ENCODE measurements at regions not wholly inside any gene's neighbourhood (a gene's known extent, or its start where the extent isn't known, plus 50 kb on each side); places are given as distances from the start of the nearest gene placed in this dataset.

- no peak overlapping the region for H3K9ac ChIP-seq (ENCODE audit: low read depth, low read length, poor library complexity, severe bottlenecking)
- H3K9me2 ChIP-seq (replicated peaks; ENCODE audit: low read depth, low read length): no peaks in the 10 kb centered on the region
- H3K4me1 ChIP-seq (ENCODE audit: insufficient read depth, low read length, poor library complexity, severe bottlenecking): no peaks in the 10 kb centered on the region
- TF ChIP-seq CTCF (conservative IDR thresholded peaks at IDR 0.05; ENCODE audit: low read length) (no peak), EZH2phosphoT487 (IDR thresholded peaks at IDR 0.05; ENCODE audit: borderline replicate concordance) (no peak)
- peaks cover 5% of the 10 kb centered on the region for H3K27me3 ChIP-seq (ENCODE audit: insufficient read depth, low read length, poor library complexity, severe bottlenecking)
- H3K36me3 ChIP-seq (ENCODE audit: insufficient read depth, low read length): no peaks in the 10 kb centered on the region
- no peak overlapping the region for H2AFZ ChIP-seq (ENCODE audit: low read length)
- H3K4me2 ChIP-seq (ENCODE audit: low read depth, low read length, poor library complexity, severe bottlenecking): no peak overlapping the region
- H4K20me1 ChIP-seq (ENCODE audit: insufficient read depth, low read length, poor library complexity, severe bottlenecking): no peaks in the 10 kb centered on the region
- no peaks in the 10 kb centered on the region for H3K9me3 ChIP-seq (ENCODE audit: insufficient read depth, low read depth, low read length)
- no peaks in the 10 kb centered on the region for H3K79me2 ChIP-seq (ENCODE audit: insufficient read depth, low read length)
- no peak overlapping the region for H3K4me3 ChIP-seq (ENCODE audit: low read length, poor library complexity, severe bottlenecking)
- H3F3A ChIP-seq (ENCODE audit: low read depth): no peaks in the 10 kb centered on the region
These were observed 115.0 kb upstream of the ADAMTS18 start for GRCh38 chr16:77549876-77550275.

GRCh38 chr16:77551357-77551756, 116.5 kb upstream of the ADAMTS18 start:
- no peaks in the 10 kb centered on the region for H3K9me3 ChIP-seq (ENCODE audit: insufficient read depth, low read depth, low read length)
- no peaks in the 10 kb centered on the region for H4K20me1 ChIP-seq (ENCODE audit: insufficient read depth, low read length, poor library complexity, severe bottlenecking)
- no peaks in the 10 kb centered on the region for H3K79me2 ChIP-seq (ENCODE audit: insufficient read depth, low read length)
- no peaks in the 10 kb centered on the region for H3K9me2 ChIP-seq (replicated peaks; ENCODE audit: low read depth, low read length)
- no peaks in the 10 kb centered on the region for H3K4me1 ChIP-seq (ENCODE audit: insufficient read depth, low read length, poor library complexity, severe bottlenecking)
- TF ChIP-seq CTCF (conservative IDR thresholded peaks at IDR 0.05; ENCODE audit: low read length) (no peak), EZH2phosphoT487 (IDR thresholded peaks at IDR 0.05; ENCODE audit: borderline replicate concordance) (no peak)
- no peak overlapping the region for H3K4me3 ChIP-seq (ENCODE audit: low read length, poor library complexity, severe bottlenecking)
- H3F3A ChIP-seq (ENCODE audit: low read depth): no peaks in the 10 kb centered on the region
- H3K36me3 ChIP-seq (ENCODE audit: insufficient read depth, low read length): no peaks in the 10 kb centered on the region
- peaks cover 14% of the 10 kb centered on the region for H3K27me3 ChIP-seq (ENCODE audit: insufficient read depth, low read length, poor library complexity, severe bottlenecking)
- no peak overlapping the region for H3K9ac ChIP-seq (ENCODE audit: low read depth, low read length, poor library complexity, severe bottlenecking)
- no peak overlapping the region for H2AFZ ChIP-seq (ENCODE audit: low read length)
- no peak overlapping the region for H3K4me2 ChIP-seq (ENCODE audit: low read depth, low read length, poor library complexity, severe bottlenecking)

GRCh38 chr16:77553130-77553529, 118.3 kb upstream of the ADAMTS18 start:
- Histone ChIP-seq H3K4me3 (ENCODE audit: low read length, poor library complexity, severe bottlenecking) (no peak overlapping the region), H3K36me3 (ENCODE audit: insufficient read depth, low read length) (no peaks in the 10 kb centered on the region), H3K79me2 (ENCODE audit: insufficient read depth, low read length) (no peaks in the 10 kb centered on the region), H3K9me2 (replicated peaks; ENCODE audit: low read depth, low read length) (no peaks in the 10 kb centered on the region), H2AFZ (ENCODE audit: low read length) (no peak overlapping the region), H3K4me1 (ENCODE audit: insufficient read depth, low read length, poor library complexity, severe bottlenecking) (no peaks in the 10 kb centered on the region), H4K20me1 (ENCODE audit: insufficient read depth, low read length, poor library complexity, severe bottlenecking) (no peaks in the 10 kb centered on the region), H3F3A (ENCODE audit: low read depth) (no peaks in the 10 kb centered on the region), H3K27me3 (ENCODE audit: insufficient read depth, low read length, poor library complexity, severe bottlenecking) (peaks cover 20% of the 10 kb centered on the region), H3K9ac (ENCODE audit: low read depth, low read length, poor library complexity, severe bottlenecking) (no peak overlapping the region), H3K4me2 (ENCODE audit: low read depth, low read length, poor library complexity, severe bottlenecking) (no peak overlapping the region), H3K9me3 (ENCODE audit: insufficient read depth, low read depth, low read length) (no peaks in the 10 kb centered on the region)
- TF ChIP-seq CTCF (conservative IDR thresholded peaks at IDR 0.05; ENCODE audit: low read length) (no peak), EZH2phosphoT487 (IDR thresholded peaks at IDR 0.05; ENCODE audit: borderline replicate concordance) (no peak)

Measured in Loucy (cell line).